H1 (cell line): ENCODE measurements at regions not wholly inside any gene's neighbourhood (a gene's known extent, or its start where the extent isn't known, plus 50 kb on each side); places are given as distances from the start of the nearest gene placed in this dataset.

Source experiments
- ASH2L ChIP-seq: fragments of 200-600, 300-600 bp; sonication (generic); IDR thresholded peaks from one replicate; pipeline ENCODE4 v1.7.1; 2017; ENCODE audit warnings: low read length
- EZH2 ChIP-seq: fragments of 200-600 bp; sonication (generic); IDR thresholded peaks from 2 replicates; pipeline ENCODE4 v1.7.1; 2012; ENCODE audit warnings: low read depth, mild to moderate bottlenecking, moderate library complexity, low read length, inconsistent platforms; ENCODE audit not compliant: severe bottlenecking
- GTF2F1 ChIP-seq: IDR thresholded peaks from 2 replicates; pipeline ENCODE4 v1.6.1; 2012; ENCODE audit warnings: low read depth, low read length, improper control_type of control experiment, borderline replicate concordance
- SIRT6 ChIP-seq: IDR thresholded peaks from one replicate; pipeline ENCODE4 v1.7.1; 2012; ENCODE audit warnings: low read length, inconsistent platforms
- SIX5 ChIP-seq: IDR thresholded peaks from 2 replicates; pipeline ENCODE4 v1.6.1; 2011; ENCODE audit warnings: mild to moderate bottlenecking, low read depth, low read length

DNA sequence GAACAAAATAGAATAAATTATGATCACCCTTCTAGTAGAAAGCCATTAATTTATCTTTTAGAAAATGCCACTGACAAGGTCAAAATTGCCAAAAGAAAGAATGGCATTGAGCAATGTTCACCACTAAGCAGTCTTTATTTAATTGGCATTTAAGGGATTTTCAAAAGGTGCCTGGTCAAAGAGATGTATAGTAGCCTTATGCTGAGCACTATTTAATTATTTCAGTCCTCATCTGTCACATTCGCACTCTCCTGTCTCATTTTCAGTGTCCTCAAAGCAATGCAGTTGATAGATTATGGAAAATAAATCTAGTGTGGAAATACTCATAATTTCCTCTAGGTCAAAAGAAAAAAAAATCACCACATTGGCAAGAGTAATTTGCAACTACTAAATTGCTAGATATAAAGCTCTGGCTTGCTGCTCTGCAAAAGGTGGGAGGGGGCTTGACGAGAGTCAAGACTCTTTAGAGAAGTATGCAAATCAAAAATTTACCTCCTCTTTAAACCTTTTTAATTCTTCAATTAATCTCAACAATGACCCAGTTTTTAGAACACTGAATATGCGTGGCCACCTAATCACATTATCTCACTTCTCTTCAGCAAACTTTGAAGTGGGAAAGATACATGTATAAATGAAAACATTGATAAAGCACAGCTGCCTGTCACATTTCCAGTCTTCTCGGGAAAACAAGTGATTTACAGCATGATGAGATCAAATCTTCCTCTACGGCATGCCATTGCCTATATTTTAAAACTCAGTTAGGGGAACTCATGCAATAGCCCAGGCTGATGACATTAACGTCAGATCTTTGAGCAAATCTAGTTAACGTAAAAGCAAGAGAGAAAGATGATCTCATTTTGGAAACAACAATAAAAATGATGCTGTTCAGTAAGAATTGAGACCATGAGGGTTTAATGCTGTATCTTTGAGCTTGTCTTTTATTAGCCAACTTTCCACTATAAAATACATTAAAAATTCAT is 373.1 kb upstream of the DCN start (continued):
- TF ChIP-seq EZH2 (no peak), ASH2L (no peak), SIX5 (no peak), GTF2F1 (no peak), SIRT6 (no peak)
- TF ChIP-seq, all 59 proteins: peak for 0
